IMR-90 (cell line): ENCODE measurements at regions not wholly inside any gene's neighbourhood (a gene's known extent, or its start where the extent isn't known, plus 50 kb on each side); places are given as distances from the start of the nearest gene placed in this dataset.

Source experiments
- ATAC-seq: fragments of 200-7000 bp; cut with Tn5 transposase; 2 replicates; pipeline ENCODE4 v1.9.1; 2020; ENCODE audit warnings: low read depth, mild to moderate bottlenecking, moderate library complexity
- BruUV-seq: library from RNA; stranded (reverse); fragments of 400-500 nt; replicated peaks from 2 replicates; lab custom pipeline; 2021; lab: Mats Ljungman, UMichigan
- CTCF ChIA-PET: fragments of 300-600 bp; formaldehyde crosslinking; extraction: SDS; loops from one replicate; lab custom pipeline; 2021; ENCODE audit warnings: antibody characterized with exemption; lab: Yijun Ruan, JAX
- POLR2A ChIA-PET: fragments of 300-600 bp; sonication (Branson Sonifier 250); formaldehyde crosslinking; loops from one replicate; lab custom pipeline; 2022; ENCODE audit warnings: antibody characterized with exemption; ENCODE audit not compliant: unreplicated experiment; lab: Charles Lee
- DNase-seq: peaks from one replicate; pipeline ENCODE4 v3.0.0; 2013
- H2AFZ ChIP-seq: replicated peaks from 2 replicates; pipeline ENCODE3; 2013; ENCODE audit warnings: low read length, mild to moderate bottlenecking; ENCODE audit not compliant: poor library complexity
- H2AK5ac ChIP-seq: 2 replicates; pipeline ENCODE4 v1.6.1; 2013; ENCODE audit warnings: low read depth, low read length, inconsistent platforms
- H2AK9ac ChIP-seq: replicated peaks from 2 replicates; pipeline ENCODE3; 2013; ENCODE audit warnings: mild to moderate bottlenecking, low read depth, low read length, moderate library complexity; ENCODE audit not compliant: poor library complexity
- H2BK120ac ChIP-seq: 2 replicates; pipeline ENCODE4 v1.6.1; 2013; ENCODE audit warnings: low read depth, low read length, inconsistent platforms
- H2BK15ac ChIP-seq: 3 replicates; pipeline ENCODE4 v1.6.1; 2013; ENCODE audit warnings: low read depth, low read length, inconsistent platforms
- H2BK20ac ChIP-seq: 2 replicates; pipeline ENCODE4 v1.6.1; 2013; ENCODE audit warnings: low read depth, mild to moderate bottlenecking, inconsistent platforms, low read length, moderate library complexity
- H2BK5ac ChIP-seq: 2 replicates; pipeline ENCODE4 v1.6.1; 2013; ENCODE audit warnings: mild to moderate bottlenecking, low read depth, low read length, inconsistent platforms; ENCODE audit not compliant: poor library complexity, severe bottlenecking
- H3K14ac ChIP-seq: replicated peaks from 2 replicates; pipeline ENCODE4 v1.6.1; 2013; ENCODE audit warnings: low read depth, low read length, inconsistent platforms
- H3K18ac ChIP-seq: 2 replicates; pipeline ENCODE4 v1.6.1; 2013; ENCODE audit warnings: low read depth, low read length, control low read depth
- H3K23ac ChIP-seq: 2 replicates; pipeline ENCODE4 v1.6.1; 2013; ENCODE audit warnings: low read depth, low read length, inconsistent platforms
- H3K27ac ChIP-seq: 2 replicates; pipeline ENCODE4 v1.5.1; 2013; ENCODE audit warnings: mild to moderate bottlenecking, control low read depth, low read length; ENCODE audit not compliant: insufficient read depth
- H3K27me3 ChIP-seq: 2 replicates; pipeline ENCODE4 v1.6.1; 2013; ENCODE audit warnings: low read length; ENCODE audit not compliant: control insufficient read depth, insufficient read depth
- H3K36me3 ChIP-seq: 2 replicates; pipeline ENCODE4 v1.6.1; 2013; ENCODE audit warnings: low read length, mixed read lengths; ENCODE audit not compliant: control insufficient read depth, insufficient read depth
- H3K4ac ChIP-seq: 2 replicates; pipeline ENCODE4 v1.6.1; 2013; ENCODE audit warnings: low read depth, low read length, inconsistent platforms
- H3K4me1 ChIP-seq: 2 replicates; pipeline ENCODE4 v1.6.1; 2013; ENCODE audit warnings: low read length, mixed read lengths; ENCODE audit not compliant: control insufficient read depth, insufficient read depth
- H3K4me2 ChIP-seq: 2 replicates; pipeline ENCODE4 v1.6.1; 2013; ENCODE audit warnings: low read depth, mild to moderate bottlenecking, control low read depth, low read length, moderate library complexity
- H3K4me3 ChIP-seq: 2 replicates; pipeline ENCODE4 v1.5.1; 2013; ENCODE audit warnings: low read depth, mild to moderate bottlenecking, control low read depth, low read length, moderate library complexity; ENCODE audit not compliant: insufficient read depth
- H3K56ac ChIP-seq: 2 replicates; pipeline ENCODE4 v1.6.1; 2013; ENCODE audit warnings: low read length, inconsistent platforms; ENCODE audit not compliant: insufficient read depth; ENCODE audit errors: extremely low read depth
- H3K79me1 ChIP-seq, 2 experiments: 2 replicates each; pipeline ENCODE4 v1.6.1; 2013; ENCODE audit warnings: low read length in 2 of 2, inconsistent platforms in 1 of 2, low read depth in 1 of 2
- H3K9ac ChIP-seq: 2 replicates; pipeline ENCODE4 v1.6.1; 2013; ENCODE audit warnings: low read depth, low read length, control low read depth
- H3K9me1 ChIP-seq: 2 replicates; pipeline ENCODE4 v1.6.1; 2013; ENCODE audit warnings: low read length, inconsistent platforms; ENCODE audit not compliant: insufficient read depth
- H3K9me3 ChIP-seq: 2 replicates; pipeline ENCODE4 v1.6.1; 2013; ENCODE audit warnings: low read length; ENCODE audit not compliant: control insufficient read depth, insufficient read depth
- H4K20me1 ChIP-seq: 2 replicates; pipeline ENCODE4 v1.6.1; 2013; ENCODE audit warnings: low read length, inconsistent platforms; ENCODE audit not compliant: insufficient read depth
- H4K5ac ChIP-seq: 2 replicates; pipeline ENCODE4 v1.6.1; 2013; ENCODE audit warnings: mild to moderate bottlenecking, low read depth, low read length, control low read depth
- H4K8ac ChIP-seq, 2 experiments: 2 replicates each; pipeline ENCODE4 v1.6.1; 2013; ENCODE audit warnings: low read depth in 2 of 2, low read length in 2 of 2, control low read depth in 1 of 2, inconsistent platforms in 1 of 2
- H4K91ac ChIP-seq: 2 replicates; pipeline ENCODE4 v1.6.1; 2013; ENCODE audit warnings: low read depth, low read length, inconsistent platforms; ENCODE audit not compliant: insufficient read depth
- FOS ChIP-seq: fragments of 150-350 bp; IDR thresholded peaks from 2 replicates; pipeline ENCODE4 v1.6.1; 2016; ENCODE audit warnings: low read depth, low read length
- MAFK ChIP-seq: IDR thresholded peaks from 2 replicates; pipeline ENCODE4 v1.6.1; 2012; ENCODE audit warnings: low read depth, low read length, improper control_type of control experiment
- WGBS, 2 experiments: methylation state at CpG; one replicate each; pipeline versions ENCODE4 v1.1.5 to v1.1.7; 2013; ENCODE audit warnings: missing lambda C conversion rate in 2 of 2; ENCODE audit not compliant: insufficient read length in 1 of 2; ENCODE audit errors: extremely low coverage in 2 of 2; 5-methylcytosine and 5-hydroxymethylcytosine counted together
- dilution Hi-C: fragments of 300-500 bp; cut with HindIII; formaldehyde crosslinking; loops from one replicate; pipeline ENCODE4 v1.14.3; 2018; ENCODE audit warnings: low sequenced_read_pairs; ENCODE audit not compliant: unreplicated experiment
- in situ Hi-C: fragments of 300-500 bp; cut with MboI; formaldehyde crosslinking; loops from 3 replicates; pipeline ENCODE4 v1.14.3; 2019; ENCODE audit warnings: low sequenced_read_pairs, inconsistent platforms, mixed read lengths
- intact Hi-C: fragments of 100-400 bp; cut with micrococcal nuclease; formaldehyde crosslinking; loops from 2 replicates; pipeline ENCODE4 v1.10.0; 2022

GRCh38 chr2:205877496-205877895 is 195.2 kb downstream of the NRP2 start:
- intact Hi-C loops, result no loop called here
- Histone ChIP-seq H2BK15ac (no peak overlapping the region), H3K4me2 (no peak overlapping the region), H2BK120ac (no peak overlapping the region), H3K4me1 (no peaks in the 10 kb centered on the region), H2BK5ac (no peak overlapping the region), H4K20me1 (no peaks in the 10 kb centered on the region), H3K18ac (no peak overlapping the region), H2BK20ac (no peak overlapping the region), H3K36me3 (no peaks in the 10 kb centered on the region), H4K5ac (no peak overlapping the region), H3K27me3 (peaks cover 27% of the 10 kb centered on the region), H3K9ac (no peak overlapping the region), H4K8ac (no peak overlapping the region), H3K27ac (no peak overlapping the region), H3K79me1 (no peaks in the 10 kb centered on the region), H2AK5ac (no peak overlapping the region), H3K9me1 (no peaks in the 10 kb centered on the region), H3K4ac (no peak overlapping the region), H3K9me3 (peaks cover 5% of the 10 kb centered on the region; the same call in 1 of the 2 replicates), H3K4me3 (no peak overlapping the region), H3K56ac (no peak overlapping the region), H2AK9ac (no peak overlapping the region), H2AFZ (no peak overlapping the region), H4K91ac (no peak overlapping the region), H3K23ac (no peak overlapping the region), H3K14ac (no peak overlapping the region)
- ChIA-PET POLR2A (no interaction called here), CTCF (no interaction called here)
- ATAC-seq (no peak), DNase-seq (no peak)
- dilution Hi-C loops, result no loop called here
- no TSS peak for BruUV-seq
- in situ Hi-C loops, result no loop called here
- no CpG with 5 or more reads among the region's 3 CpGs for WGBS, 2 experiments
- TF ChIP-seq MAFK, result no peak
- no peak for TF ChIP-seq FOS
